Stimulated activated CD4-positive, alpha-beta T cell treated with anti-CD3 and anti-CD28 coated beads, Interleukin-2, amount 100 ng/mL, for 24 hours (primary cell): ENCODE measurements at regions not wholly inside any gene's neighbourhood (a gene's known extent, or its start where the extent isn't known, plus 50 kb on each side); places are given as distances from the start of the nearest gene placed in this dataset.
"Not testable (repeated sequence)": the region's sequence is repeated elsewhere in the genome, so short reads cannot be mapped to it uniquely, and the experiment has no call there.

Experiments used
- DNase-seq, 2 donors: peaks; one replicate each; pipeline ENCODE4 v3.0.0-alpha.2; 2020

GRCh38 chr5:39629946-39630345, 205.2 kb upstream of the DAB2 start:
- no peak for DNase-seq

- no peak for DNase-seq
Measured at GRCh38 chr5:39628348-39628747, 203.6 kb upstream of the DAB2 start.

GRCh38 chr5:39624890-39625289, 200.1 kb upstream of the DAB2 start:
- no peak for DNase-seq

GRCh38 chr5:39624268-39624886, 199.6 kb upstream of the DAB2 start:
- no peak for DNase-seq

GRCh38 chr5:39623291-39623865, 198.6 kb upstream of the DAB2 start:
- no peak for DNase-seq

- no peak for DNase-seq
Measured at GRCh38 chr5:39622281-39622680, 197.5 kb upstream of the DAB2 start.

GRCh38 chr5:39619168-39619818, 194.5 kb upstream of the DAB2 start:
- no peak for DNase-seq

- DNase-seq: no peak
Measured at GRCh38 chr5:39618391-39618790, 193.6 kb upstream of the DAB2 start.

GRCh38 chr5:39616131-39616530, 191.4 kb upstream of the DAB2 start:
- no peak for DNase-seq

GRCh38 chr5:39611076-39611475, 186.3 kb upstream of the DAB2 start:
- DNase-seq: not testable (repeated sequence)

GRCh38 chr5:39608024-39608423, 183.2 kb upstream of the DAB2 start:
- no peak for DNase-seq

- DNase-seq: no peak
Measured at GRCh38 chr5:39606591-39606990, 181.8 kb upstream of the DAB2 start.

GRCh38 chr5:39605588-39606575, 181.1 kb upstream of the DAB2 start:
- no peak for DNase-seq

GRCh38 chr5:39605145-39605544, 180.4 kb upstream of the DAB2 start:
- no peak for DNase-seq

- DNase-seq: no peak
Measured at GRCh38 chr5:39604491-39604890, 179.7 kb upstream of the DAB2 start.

- no peak for DNase-seq
Measured at GRCh38 chr5:39599721-39600431, 175.1 kb upstream of the DAB2 start.

- DNase-seq: no peak
Measured at GRCh38 chr5:39598661-39599248, 174.0 kb upstream of the DAB2 start.

- no peak for DNase-seq
Measured at GRCh38 chr5:39588179-39588578, 163.4 kb upstream of the DAB2 start.

GRCh38 chr5:39587675-39588074, 162.9 kb upstream of the DAB2 start:
- DNase-seq: no peak

GRCh38 chr5:39586185-39586584, 161.4 kb upstream of the DAB2 start:
- DNase-seq: no peak

GRCh38 chr5:39584927-39585326, 160.1 kb upstream of the DAB2 start:
- no peak for DNase-seq
